NOMO-1 treated with DMSO at 0.1 percent for 48 hours (cell line): ENCODE measurements at regions not wholly inside any gene's neighbourhood (a gene's known extent, or its start where the extent isn't known, plus 50 kb on each side); places are given as distances from the start of the nearest gene placed in this dataset.

Source experiments
- DNase-seq: peaks from one replicate; lab custom pipeline; 2025; ENCODE audit not compliant: unreplicated experiment; lab: John Stamatoyannopoulos, UW

DNA sequence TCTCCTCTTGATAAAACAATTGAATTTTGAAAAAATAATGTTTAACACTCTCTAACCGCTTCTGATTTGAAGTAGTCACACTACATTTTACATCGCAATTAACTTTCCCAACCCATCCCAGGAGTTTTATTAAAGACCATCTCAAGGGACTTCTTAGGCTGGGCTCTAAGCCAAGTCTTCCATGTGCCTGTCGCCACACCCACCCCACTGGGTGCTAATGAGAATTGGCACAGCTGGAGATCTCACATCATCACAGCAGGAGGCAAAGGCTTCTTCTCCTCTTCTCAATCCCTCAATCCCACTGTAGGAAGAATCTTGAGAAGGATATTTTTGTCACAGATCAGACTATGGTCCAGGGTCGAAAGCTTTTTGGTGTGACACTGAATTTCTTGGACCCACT is 328.9 kb downstream of the NUF2 start:
- DNase-seq = no peak

GRCh38 chr1:163652441-163652840 is 330.7 kb downstream of the NUF2 start:
- no peak for DNase-seq

DNA sequence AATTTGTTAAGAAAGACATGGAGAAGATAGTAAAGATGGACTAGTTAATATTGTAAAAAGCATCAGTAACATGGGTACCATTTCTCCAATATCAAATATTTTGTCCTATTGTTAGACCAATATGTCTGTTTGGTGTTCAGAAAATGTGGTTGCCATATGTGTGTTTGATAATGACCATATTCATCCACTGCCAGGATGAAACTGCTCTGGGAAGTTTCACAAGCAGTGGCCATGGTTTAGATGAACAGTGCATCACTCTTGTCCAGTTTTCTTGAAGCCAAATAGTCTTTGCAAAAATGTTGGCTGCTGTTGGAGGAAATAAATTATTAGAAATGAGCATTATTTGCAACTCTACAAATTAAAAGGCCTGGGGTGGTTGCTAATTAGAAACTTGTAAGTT is 333.8 kb downstream of the NUF2 start:
- no peak for DNase-seq

DNA sequence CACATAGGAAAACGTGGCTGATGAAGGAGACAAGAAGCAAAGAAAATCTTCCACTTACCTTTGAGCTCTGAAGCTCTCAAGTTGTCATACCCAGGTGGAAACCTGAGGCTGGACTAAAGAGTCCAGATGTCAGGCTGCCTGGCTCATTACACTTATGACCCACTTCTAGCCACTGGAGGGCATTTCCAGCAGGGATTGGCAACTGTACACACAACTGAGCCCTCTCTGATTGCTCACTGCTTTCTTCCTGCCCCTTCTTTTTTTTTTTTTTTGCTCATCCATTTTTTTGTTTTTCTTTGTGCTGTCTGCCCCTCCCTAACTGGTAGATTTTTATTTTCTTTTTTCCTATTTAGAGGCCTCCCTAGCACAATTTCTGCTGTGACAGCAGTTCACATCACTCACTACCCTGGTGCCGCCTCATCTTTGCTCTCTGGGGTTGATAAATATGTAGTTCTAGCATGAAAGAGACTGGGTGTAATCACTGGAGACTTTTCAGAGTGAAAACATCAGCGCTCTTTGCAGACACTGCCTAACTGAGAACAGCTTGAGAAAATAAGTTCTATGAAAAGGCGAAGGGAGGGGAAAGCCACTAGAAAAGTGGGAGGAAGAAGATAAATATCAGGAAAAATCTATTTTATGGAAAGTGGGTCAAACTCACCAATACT is 334.5 kb downstream of the NUF2 start:
- DNase-seq = no peak

- DNase-seq = no peak
These were observed 336.0 kb downstream of the NUF2 start for GRCh38 chr1:163657719-163658118.

- no peak for DNase-seq
These were observed 339.6 kb downstream of the NUF2 start for GRCh38 chr1:163661391-163661790.

DNA sequence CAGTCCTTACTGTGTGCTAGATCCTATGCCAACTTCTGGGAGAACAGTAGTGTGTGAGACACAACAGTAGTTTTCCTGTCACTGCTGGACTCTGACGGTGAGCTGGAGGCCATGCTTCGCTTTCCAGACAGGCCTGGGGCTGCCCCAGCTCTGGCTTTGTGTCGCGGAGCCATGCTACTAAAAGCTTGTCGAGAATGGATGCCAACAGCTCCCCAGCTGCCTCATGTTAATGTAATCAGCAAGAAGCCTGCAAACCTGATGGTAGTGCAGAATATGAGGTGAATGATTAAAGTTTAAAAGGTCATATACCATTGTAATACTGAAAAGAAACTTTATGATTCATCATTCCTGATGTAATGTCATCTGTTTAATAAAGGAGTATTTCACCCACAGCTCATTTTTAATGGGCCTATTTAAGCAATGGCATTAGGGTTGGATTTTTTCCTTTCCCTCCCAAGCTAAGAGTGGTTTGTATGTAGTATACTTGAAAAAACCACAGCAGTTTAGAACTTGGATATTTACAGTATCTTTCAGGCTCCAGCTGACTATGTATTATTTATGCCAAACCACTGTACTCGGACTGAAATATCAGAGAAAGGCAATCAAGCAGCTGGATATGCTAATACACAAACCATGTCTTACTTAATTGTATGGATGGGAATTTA is 343.0 kb downstream of the NUF2 start:
- no peak for DNase-seq

DNA sequence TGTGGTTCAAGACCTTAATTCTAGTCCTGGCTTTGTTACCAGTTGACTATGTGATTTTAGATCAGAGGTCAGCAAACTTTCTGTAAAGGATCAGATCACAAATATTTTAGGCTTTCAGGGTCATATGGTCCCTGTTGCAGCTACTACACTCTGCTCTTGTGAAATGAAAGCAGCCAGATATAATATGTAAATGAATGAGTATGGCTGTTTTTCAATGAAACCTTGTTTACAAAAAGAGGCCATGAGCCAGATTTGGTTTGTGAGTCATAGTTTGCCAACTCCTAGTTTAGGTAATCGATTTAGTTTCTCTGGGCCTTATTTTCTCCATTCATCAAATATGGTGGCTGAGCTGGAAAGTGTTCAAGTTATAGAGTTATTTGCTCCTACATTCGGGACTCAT is 346.7 kb downstream of the NUF2 start:
- no peak for DNase-seq

- DNase-seq = no peak
These were observed 349.4 kb downstream of the NUF2 start for GRCh38 chr1:163670989-163671757.

DNA sequence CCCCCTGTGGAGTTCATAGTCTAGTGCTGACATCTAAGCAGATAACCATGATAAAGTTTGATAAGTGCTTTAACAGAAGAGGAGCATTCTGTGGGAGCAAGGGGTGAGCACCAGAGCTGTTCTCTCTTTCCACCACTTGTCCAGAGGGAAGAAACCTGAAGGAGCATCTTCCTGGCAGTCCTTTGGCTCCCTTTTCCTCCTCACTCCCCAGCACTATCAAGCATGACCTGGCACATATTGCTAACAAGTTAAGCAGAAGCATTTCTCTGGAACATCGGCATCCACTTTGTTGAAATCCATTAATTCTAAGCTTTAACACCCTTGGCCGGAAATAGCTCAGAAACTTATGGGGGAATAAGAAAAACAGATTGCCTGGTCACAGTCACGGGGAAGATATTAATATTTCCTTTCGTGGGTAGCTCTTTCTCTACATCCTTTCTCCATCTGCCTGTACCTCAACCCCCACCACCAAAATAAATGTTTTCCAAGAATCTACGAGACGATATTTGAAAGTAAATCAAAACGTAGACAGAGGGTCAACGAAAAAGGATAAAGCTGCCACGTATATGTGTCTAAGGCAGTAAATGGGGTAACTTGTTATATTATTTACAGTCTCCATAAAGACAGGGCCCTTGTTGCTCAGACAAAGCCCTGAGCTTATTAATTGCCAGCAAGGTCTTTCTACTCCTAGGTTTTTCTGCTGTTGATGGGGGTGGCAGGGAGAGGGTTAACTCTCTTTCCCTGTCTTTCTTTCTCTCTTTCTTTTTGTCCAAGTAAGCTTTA is 351.4 kb downstream of the NUF2 start:
- DNase-seq = no peak

GRCh38 chr1:163673759-163674151 is 352.0 kb downstream of the NUF2 start:
- no peak for DNase-seq

DNA sequence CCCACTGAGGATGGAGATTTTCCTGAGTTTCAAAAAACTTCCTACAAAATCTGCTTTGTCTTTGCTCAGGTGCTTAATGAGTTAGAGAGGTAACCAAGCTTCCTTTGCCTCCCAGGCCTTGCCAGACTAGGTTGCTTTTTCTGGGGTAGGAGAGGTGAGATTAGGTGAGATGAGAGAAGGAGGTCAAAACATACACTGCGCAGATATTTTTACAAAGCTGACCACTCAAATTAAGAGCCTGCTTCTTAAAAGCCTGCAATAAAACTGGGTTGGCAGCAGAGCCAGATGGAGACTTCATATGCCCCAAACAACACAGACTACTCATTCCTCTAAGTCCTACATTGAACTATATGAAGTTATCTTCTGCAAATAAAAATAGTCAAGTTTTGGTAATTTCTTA is 352.5 kb downstream of the NUF2 start:
- no peak for DNase-seq

- DNase-seq = no peak
These were observed 363.0 kb downstream of the NUF2 start for GRCh38 chr1:163684785-163685184.

- DNase-seq = no peak
These were observed 370.5 kb downstream of the NUF2 start for GRCh38 chr1:163692266-163692665.

DNA sequence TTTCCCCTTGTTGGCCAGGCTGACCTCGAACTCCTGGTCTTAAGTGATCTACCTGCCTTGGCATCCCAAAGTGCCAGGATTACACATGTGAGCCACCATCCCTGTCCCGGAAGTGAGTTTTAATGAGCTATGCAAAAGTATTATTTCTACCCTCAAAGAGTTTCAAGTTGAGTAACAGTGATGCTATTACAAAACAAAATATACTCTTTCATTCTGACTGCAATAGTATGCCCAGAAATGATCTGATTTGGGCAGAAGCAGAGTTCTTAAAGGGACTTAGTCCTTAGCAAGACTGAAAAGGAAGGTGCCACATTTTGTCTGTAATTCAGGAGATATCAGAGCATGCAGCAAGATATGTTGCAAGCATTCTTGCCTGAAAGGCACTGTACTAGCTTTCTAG is 375.4 kb downstream of the NUF2 start:
- no peak for DNase-seq

- DNase-seq = no peak
These were observed 380.1 kb downstream of the NUF2 start for GRCh38 chr1:163701783-163702374.

DNA sequence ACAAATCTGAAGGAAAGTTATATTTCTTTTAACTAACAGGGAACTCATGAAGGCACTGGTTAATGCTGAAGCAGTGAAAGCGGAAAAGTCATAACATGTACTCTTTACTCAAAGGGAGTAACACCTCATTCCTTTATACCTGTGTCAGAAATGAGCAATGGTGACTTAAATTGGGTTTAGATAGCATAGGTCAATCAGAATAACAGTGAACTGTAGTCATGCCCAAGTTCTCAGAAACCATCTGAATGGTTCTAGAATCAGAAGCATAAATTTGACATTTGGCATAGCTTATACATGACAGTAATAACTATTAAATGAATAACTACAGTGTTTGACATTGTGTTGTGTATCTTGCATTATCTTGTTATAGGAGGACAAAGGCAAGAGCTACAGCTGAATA is 382.0 kb downstream of the NUF2 start:
- DNase-seq = no peak

GRCh38 chr1:163706915-163707314 is 385.2 kb downstream of the NUF2 start:
- peak; percentile 7 for DNase-seq

DNA sequence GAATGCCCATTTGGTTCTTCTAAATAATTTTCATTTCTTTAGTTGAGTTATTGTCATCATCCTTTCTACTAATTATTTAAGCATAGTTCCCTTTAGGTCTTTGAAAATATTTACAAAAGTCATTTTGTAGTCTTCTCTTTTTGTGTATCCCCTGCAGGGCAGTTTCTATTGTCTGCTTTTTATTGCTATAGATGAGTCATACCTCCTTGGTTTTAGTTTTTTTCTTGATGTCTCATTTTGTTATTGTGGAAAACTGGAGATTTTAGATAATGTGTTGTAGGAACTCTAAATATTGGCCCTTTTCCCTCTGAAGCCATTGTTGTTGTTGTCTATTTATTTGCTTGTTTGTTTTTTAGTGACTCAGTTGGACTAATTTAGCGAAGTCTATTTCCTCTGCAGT is 387.9 kb downstream of the NUF2 start:
- DNase-seq = no peak

DNA sequence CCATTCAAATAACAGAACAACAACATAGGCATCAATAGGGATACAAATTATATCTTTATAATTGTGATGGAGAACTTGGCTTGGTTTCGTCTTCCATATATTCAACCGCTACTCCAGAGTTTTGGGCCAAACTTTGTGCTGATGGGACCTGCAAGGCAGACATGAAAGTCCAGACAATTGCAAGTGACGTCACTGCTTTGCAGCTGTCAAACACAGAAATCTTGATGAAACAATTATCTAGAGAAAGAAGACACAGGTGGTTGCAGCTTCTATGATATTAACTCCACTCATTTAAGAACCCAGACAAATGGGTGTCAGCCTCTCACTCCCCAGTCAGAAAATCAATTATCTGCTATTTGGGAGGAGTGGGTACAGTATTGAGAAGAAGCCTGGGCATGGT is 390.6 kb downstream of the NUF2 start:
- no peak for DNase-seq

- no peak for DNase-seq
These were observed 398.5 kb downstream of the NUF2 start for GRCh38 chr1:163720294-163720693.
